Liver (tissue), 8 donors: ENCODE measurements at regions not wholly inside any gene's neighbourhood (a gene's known extent, or its start where the extent isn't known, plus 50 kb on each side); places are given as distances from the start of the nearest gene placed in this dataset.

ENCODE experiments used
- DNase-seq: peaks from one replicate; pipeline ENCODE4 v3.0.0-alpha.2; 2017; ENCODE audit warnings: low spot score
- H3K27ac ChIP-seq, 2 donors: one replicate each; pipeline ENCODE4 v1.7.0; 2013; ENCODE audit warnings: inconsistent platforms in 2 of 2, low read length in 2 of 2, control low read depth in 1 of 2, low read depth in 1 of 2, mild to moderate bottlenecking in 1 of 2
- H3K27me3 ChIP-seq, 4 donors: one replicate each; pipeline versions ENCODE4 v1.6.1 to v1.7.0; 2013; ENCODE audit warnings: low read length in 3 of 4, inconsistent platforms in 1 of 4, mild to moderate bottlenecking in 1 of 4, moderate library complexity in 1 of 4; ENCODE audit not compliant: control insufficient read depth in 4 of 4, insufficient read depth in 4 of 4
- H3K36me3 ChIP-seq, 4 donors: one replicate each; pipeline versions ENCODE4 v1.6.1 to v1.7.0; 2013; ENCODE audit warnings: low read length in 3 of 4, mild to moderate bottlenecking in 3 of 4, low read depth in 1 of 4, moderate library complexity in 1 of 4; ENCODE audit not compliant: control insufficient read depth in 4 of 4, insufficient read depth in 3 of 4
- H3K4me1 ChIP-seq, 4 donors: one replicate each; pipeline versions ENCODE4 v1.6.1 to v1.7.0; 2013; ENCODE audit warnings: low read length in 3 of 4, mild to moderate bottlenecking in 3 of 4, moderate library complexity in 1 of 4; ENCODE audit not compliant: control insufficient read depth in 4 of 4, insufficient read depth in 4 of 4
- H3K4me3 ChIP-seq, 3 donors: one replicate each; pipeline versions ENCODE4 v1.6.1 to v1.7.0; 2013; ENCODE audit warnings: low read length in 3 of 3, control low read depth in 1 of 3, low read depth in 1 of 3, mild to moderate bottlenecking in 1 of 3
- H3K9ac ChIP-seq, 2 donors: one replicate each; pipeline ENCODE4 v1.7.0; 2013; ENCODE audit warnings: low read length in 2 of 2, mild to moderate bottlenecking in 2 of 2, moderate library complexity in 2 of 2, control low read depth in 1 of 2, low read depth in 1 of 2
- H3K9me3 ChIP-seq, 4 donors: one replicate each; pipeline versions ENCODE4 v1.6.1 to v1.7.0; 2013; ENCODE audit warnings: low read length in 3 of 4; ENCODE audit not compliant: control insufficient read depth in 4 of 4
- ATF3 ChIP-seq: IDR thresholded peaks from 2 replicates; pipeline ENCODE4 v1.6.1; 2016; ENCODE audit warnings: antibody characterized with exemption
- CTCF ChIP-seq: fragments of 150-350 bp; IDR thresholded peaks from 2 replicates; pipeline ENCODE4 v1.5.1; 2017; ENCODE audit warnings: improper control_type of control experiment, low read depth, low read length; ENCODE audit not compliant: missing input control
- EGR1 ChIP-seq, 2 donors: IDR thresholded peaks; 2 replicates each; pipeline ENCODE4 v1.6.1; 2016 to 2018; ENCODE audit warnings: antibody characterized with exemption in 2 of 2, low read depth in 2 of 2
- FOXA1 ChIP-seq: IDR thresholded peaks from 2 replicates; pipeline ENCODE4 v1.6.1; 2016; ENCODE audit warnings: antibody characterized with exemption
- FOXA2 ChIP-seq: IDR thresholded peaks from 2 replicates; pipeline ENCODE4 v1.6.1; 2016; ENCODE audit warnings: antibody characterized with exemption
- GABPA ChIP-seq, 2 donors: IDR thresholded peaks in 1 of 2; conservative IDR thresholded peaks in 1 of 2; 2 replicates each; pipeline ENCODE4 v1.6.1; 2016; ENCODE audit warnings: antibody characterized with exemption in 2 of 2, mild to moderate bottlenecking in 1 of 2, moderate library complexity in 1 of 2
- HNF4A ChIP-seq, 2 donors: conservative IDR thresholded peaks; 2 replicates each; pipeline ENCODE4 v1.6.1; 2016; ENCODE audit warnings: antibody characterized with exemption in 2 of 2, mild to moderate bottlenecking in 2 of 2
- HNF4G ChIP-seq: IDR thresholded peaks from 2 replicates; pipeline ENCODE4 v1.6.1; 2016; ENCODE audit warnings: antibody characterized with exemption
- JUND ChIP-seq, 2 donors: IDR thresholded peaks; 2 replicates each; pipeline ENCODE4 v1.6.1; 2016; ENCODE audit warnings: antibody characterized with exemption in 2 of 2
- MAX ChIP-seq: IDR thresholded peaks from 2 replicates; pipeline ENCODE4 v1.6.1; 2016; ENCODE audit warnings: antibody characterized with exemption
- NR2F2 ChIP-seq: IDR thresholded peaks from 2 replicates; pipeline ENCODE4 v1.6.1; 2016; ENCODE audit warnings: antibody characterized with exemption
- RAD21 ChIP-seq, 2 donors: IDR thresholded peaks; 2 replicates each; pipeline ENCODE4 v1.6.1; 2016; ENCODE audit warnings: antibody characterized with exemption in 2 of 2, mild to moderate bottlenecking in 2 of 2
- REST ChIP-seq: IDR thresholded peaks from 2 replicates; pipeline ENCODE4 v1.6.1; 2016; ENCODE audit warnings: antibody characterized with exemption, mild to moderate bottlenecking
- RXRA ChIP-seq, 2 donors: IDR thresholded peaks; 2 replicates each; pipeline ENCODE4 v1.6.1; 2017 to 2018; ENCODE audit warnings: antibody characterized with exemption in 2 of 2, mild to moderate bottlenecking in 1 of 2
- SP1 ChIP-seq: IDR thresholded peaks from 2 replicates; pipeline ENCODE4 v1.6.1; 2018; ENCODE audit warnings: antibody characterized with exemption, mild to moderate bottlenecking
- TAF1 ChIP-seq: conservative IDR thresholded peaks from 2 replicates; pipeline ENCODE4 v1.6.1; 2016; ENCODE audit warnings: antibody characterized with exemption, mild to moderate bottlenecking
- YY1 ChIP-seq: IDR thresholded peaks from 2 replicates; pipeline ENCODE4 v1.6.1; 2016; ENCODE audit warnings: antibody characterized with exemption, mild to moderate bottlenecking
- ZBTB33 ChIP-seq: IDR thresholded peaks from 2 replicates; pipeline ENCODE4 v1.6.1; 2016; ENCODE audit warnings: antibody characterized with exemption
- WGBS: extraction: QIAGEN DNeasy Blood & Tissue Kit; methylation state at CpG from one replicate; pipeline ENCODE4 v1.1.7; 2013; 5-methylcytosine and 5-hydroxymethylcytosine counted together
- donor health status: healthy.
- donor health status: healthy.
- donor health status: healthy.
- donor health status: healthy.
- donor health status: healthy.

- TF ChIP-seq GABPA (IDR thresholded peaks at IDR 0.05 in 1 of 2, conservative IDR thresholded peaks at IDR 0.05 in 1 of 2) (no peak), SP1 (no peak), NR2F2 (no peak), FOXA2 (no peak), EGR1 (IDR thresholded peaks at IDR 0.05; ENCODE audit: low read depth in 2 of 2) (no peak), RAD21 (IDR thresholded peaks at IDR 0.05) (no peak)
These were observed 193.7 kb upstream of the BTG1 start (continued) for GRCh38 chr12:92339198-92339821.

GRCh38 chr12:92338671-92339070, 193.0 kb upstream of the BTG1 start:
- no peaks in the 10 kb centered on the region for H3K9me3 ChIP-seq
- no peak overlapping the region for H3K4me3 ChIP-seq
- no peak overlapping the region for H3K27ac ChIP-seq
- H3K4me1 ChIP-seq, result no peaks in the 10 kb centered on the region
- WGBS, result 81% methylated on average over 1 of the region's 1 CpG
- H3K9ac ChIP-seq, result no peak overlapping the region
- H3K27me3 ChIP-seq, result no peaks in the 10 kb centered on the region
- H3K36me3 ChIP-seq, result no peaks in the 10 kb centered on the region
- TF ChIP-seq JUND (IDR thresholded peaks at IDR 0.05) (no peak), RAD21 (IDR thresholded peaks at IDR 0.05) (no peak), ATF3 (no peak), EGR1 (IDR thresholded peaks at IDR 0.05; ENCODE audit: low read depth in 2 of 2) (no peak), YY1 (no peak), CTCF (no peak), MAX (no peak), HNF4A (conservative IDR thresholded peaks at IDR 0.05) (no peak), FOXA1 (no peak), NR2F2 (no peak), REST (no peak), HNF4G (no peak), TAF1 (no peak), FOXA2 (no peak), RXRA (IDR thresholded peaks at IDR 0.05) (no peak), GABPA (IDR thresholded peaks at IDR 0.05 in 1 of 2, conservative IDR thresholded peaks at IDR 0.05 in 1 of 2) (no peak), ZBTB33 (no peak), SP1 (no peak)
- DNase-seq, result no peak
